BJ (cell line): ENCODE measurements at regions not wholly inside any gene's neighbourhood (a gene's known extent, or its start where the extent isn't known, plus 50 kb on each side); places are given as distances from the start of the nearest gene placed in this dataset.

Source experiments
- CTCF ChIA-PET: fragments of 350-600 bp; formaldehyde crosslinking; extraction: SDS; loops from one replicate; lab custom pipeline; 2021; ENCODE audit warnings: antibody characterized with exemption, inconsistent platforms; lab: Yijun Ruan, JAX
- POLR2A ChIA-PET: fragments of 300-600 bp; sonication (Branson Sonifier 250); formaldehyde crosslinking; extraction: SDS; loops from one replicate; lab custom pipeline; 2021; ENCODE audit warnings: antibody characterized with exemption; lab: Charles Lee
- DNase-seq: peaks from one replicate; pipeline ENCODE4 v3.0.0-alpha.2; 2011; ENCODE audit warnings: low read depth
- H3K27me3 ChIP-seq: 2 replicates; pipeline ENCODE4 v1.6.0; 2011; ENCODE audit warnings: low read length; ENCODE audit not compliant: control insufficient read depth, insufficient read depth
- H3K36me3 ChIP-seq: 2 replicates; pipeline ENCODE4 v1.5.1; 2011; ENCODE audit warnings: low read length; ENCODE audit not compliant: control insufficient read depth, insufficient read depth
- H3K4me3 ChIP-seq: 2 replicates; pipeline ENCODE4 v1.5.1; 2011; ENCODE audit warnings: low read depth, mild to moderate bottlenecking, control low read depth, low read length
- CTCF ChIP-seq: IDR thresholded peaks from 2 replicates; pipeline ENCODE4 v1.5.1; 2011; ENCODE audit warnings: low read depth, mild to moderate bottlenecking, control low read depth, inconsistent platforms, low read length, moderate library complexity; ENCODE audit not compliant: insufficient read depth

GRCh38 chr3:166962911-166963310 lies 417.2 kb downstream of the ZBBX start:
- no peaks in the 10 kb centered on the region for H3K27me3 ChIP-seq
- DNase-seq, result no peak
- no peaks in the 10 kb centered on the region for H3K36me3 ChIP-seq
- no peak for TF ChIP-seq CTCF
- CTCF ChIA-PET, result no interaction called here
- POLR2A ChIA-PET, result no interaction called here
- H3K4me3 ChIP-seq, result no peak overlapping the region

GRCh38 chr3:166957121-166957520 lies 423.0 kb downstream of the ZBBX start:
- ChIA-PET CTCF (no interaction called here), POLR2A (no interaction called here)
- H3K27me3 ChIP-seq, result no peaks in the 10 kb centered on the region
- DNase-seq, result no peak
- no peak overlapping the region for H3K4me3 ChIP-seq
- TF ChIP-seq CTCF, result no peak
- no peaks in the 10 kb centered on the region for H3K36me3 ChIP-seq

GRCh38 chr3:166955201-166955939 lies 424.7 kb downstream of the ZBBX start:
- CTCF ChIA-PET, result no interaction called here
- Histone ChIP-seq H3K36me3 (no peaks in the 10 kb centered on the region), H3K27me3 (no peaks in the 10 kb centered on the region), H3K4me3 (no peak overlapping the region)
- no peak for TF ChIP-seq CTCF
- DNase-seq, result no peak
- POLR2A ChIA-PET, result no interaction called here

- Histone ChIP-seq H3K36me3 (no peaks in the 10 kb centered on the region), H3K4me3 (no peak overlapping the region)
- CTCF ChIA-PET, result no interaction called here
Measured at GRCh38 chr3:166934879-166935278, 445.2 kb downstream of the ZBBX start.

GRCh38 chr3:166917437-166917836 lies 462.7 kb downstream of the ZBBX start:
- no peak for DNase-seq
- no peak for TF ChIP-seq CTCF
- ChIA-PET CTCF (no interaction called here), POLR2A (no interaction called here)
- Histone ChIP-seq H3K4me3 (no peak overlapping the region), H3K27me3 (no peaks in the 10 kb centered on the region), H3K36me3 (no peaks in the 10 kb centered on the region)

More at GRCh38 chr3:166934879-166935278, 445.2 kb downstream of the ZBBX start:
- no peak for DNase-seq
- POLR2A ChIA-PET, result interaction anchor here (0.6 kb wide), 1 partner anchor 1625 kb away, joined by 5 read pairs; no protein-coding TSS in a partner anchor
- no peaks in the 10 kb centered on the region for H3K27me3 ChIP-seq
- TF ChIP-seq CTCF, result no peak
